Karpas-422 (cell line): ENCODE measurements at regions not wholly inside any gene's neighbourhood (a gene's known extent, or its start where the extent isn't known, plus 50 kb on each side); places are given as distances from the start of the nearest gene placed in this dataset.

Experiments
- DNase-seq: peaks from one replicate; pipeline ENCODE4 v3.0.0-alpha.2; 2015
- H2AFZ ChIP-seq: fragments of 200-600 bp; sonication (generic); 2 replicates; pipeline ENCODE4 v1.6.1; 2014; ENCODE audit warnings: antibody characterized with exemption, low read length, mixed read lengths
- H3K27ac ChIP-seq: fragments of 200-600 bp; sonication (generic); 2 replicates; pipeline ENCODE4 v1.5.1; 2014; ENCODE audit warnings: mild to moderate bottlenecking, low read length, moderate library complexity
- H3K27me3 ChIP-seq: fragments of 200-600 bp; sonication (generic); 2 replicates; pipeline ENCODE4 v1.6.1; 2014; ENCODE audit warnings: low read length, mixed read lengths
- H3K36me3 ChIP-seq: fragments of 200-600 bp; sonication (generic); 2 replicates; pipeline ENCODE4 v1.6.1; 2014; ENCODE audit warnings: low read length, mixed read lengths; ENCODE audit not compliant: insufficient read depth
- H3K4me1 ChIP-seq: fragments of 200-600 bp; sonication (generic); 2 replicates; pipeline ENCODE4 v1.6.1; 2014; ENCODE audit warnings: mild to moderate bottlenecking, low read length, mixed read lengths
- H3K4me2 ChIP-seq: fragments of 200-600 bp; sonication (generic); 2 replicates; pipeline ENCODE4 v1.6.1; 2014; ENCODE audit warnings: low read length, low read depth, mild to moderate bottlenecking; ENCODE audit not compliant: poor library complexity, severe bottlenecking
- H3K4me3 ChIP-seq: fragments of 200-600 bp; sonication (generic); 2 replicates; pipeline ENCODE4 v1.5.1; 2014; ENCODE audit warnings: mild to moderate bottlenecking, antibody characterized with exemption, low read length, mixed read lengths
- H3K79me2 ChIP-seq: fragments of 200-600 bp; sonication (generic); 2 replicates; pipeline ENCODE4 v1.6.1; 2014; ENCODE audit warnings: mild to moderate bottlenecking, low read length, mixed read lengths
- H3K9ac ChIP-seq: fragments of 200-600 bp; sonication (generic); 2 replicates; pipeline ENCODE4 v1.6.0; 2014; ENCODE audit warnings: low read length
- H3K9me2 ChIP-seq: fragments of 200-600 bp; sonication (generic), shearing (Covaris generic); replicated peaks from 2 replicates; pipeline ENCODE4 v1.6.0; 2014; ENCODE audit warnings: mild to moderate bottlenecking, low read length, moderate library complexity; ENCODE audit not compliant: insufficient read depth
- H3K9me3 ChIP-seq: fragments of 300-700, 200-600 bp; sonication (generic); 2 replicates; pipeline ENCODE4 v1.6.1; 2014; ENCODE audit warnings: low read length, mixed read lengths
- H4K20me1 ChIP-seq: fragments of 200-600 bp; sonication (generic); 2 replicates; pipeline ENCODE4 v1.6.1; 2014; ENCODE audit warnings: mild to moderate bottlenecking, antibody characterized with exemption, low read length, low read depth; ENCODE audit not compliant: insufficient read depth

DNA sequence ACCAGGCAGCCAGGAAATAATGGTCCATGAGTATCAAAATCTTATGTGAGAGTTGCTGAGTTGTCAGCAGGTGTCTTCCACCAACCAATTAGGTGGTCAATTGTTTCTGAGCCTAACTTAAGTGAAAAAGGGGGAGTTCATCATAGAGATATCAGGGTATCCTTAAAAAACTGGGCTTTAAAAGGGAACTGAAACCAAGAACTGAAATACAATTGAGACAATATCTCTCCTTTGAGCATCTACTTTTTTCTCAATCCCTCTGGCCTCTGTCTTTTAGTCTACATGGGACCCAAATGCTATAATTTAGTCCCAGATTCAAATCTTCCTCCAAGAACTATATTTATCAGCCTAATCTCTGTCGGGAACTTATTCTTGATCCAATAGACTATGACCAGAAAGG lies 201.0 kb downstream of the BTG1 start:
- Histone ChIP-seq H2AFZ (no peak overlapping the region), H3K27me3 (0 out of 2 replicates have a peak, but pooled peaks cover 2% of the 10 kb centered on the region), H3K79me2 (no peaks in the 10 kb centered on the region), H3K4me3 (no peak overlapping the region), H3K36me3 (no peaks in the 10 kb centered on the region), H4K20me1 (no peaks in the 10 kb centered on the region), H3K27ac (no peak overlapping the region), H3K9me2 (no peaks in the 10 kb centered on the region), H3K4me2 (no peak overlapping the region), H3K9me3 (no peaks in the 10 kb centered on the region), H3K9ac (no peak overlapping the region), H3K4me1 (no peaks in the 10 kb centered on the region)
- DNase-seq = no peak

DNA sequence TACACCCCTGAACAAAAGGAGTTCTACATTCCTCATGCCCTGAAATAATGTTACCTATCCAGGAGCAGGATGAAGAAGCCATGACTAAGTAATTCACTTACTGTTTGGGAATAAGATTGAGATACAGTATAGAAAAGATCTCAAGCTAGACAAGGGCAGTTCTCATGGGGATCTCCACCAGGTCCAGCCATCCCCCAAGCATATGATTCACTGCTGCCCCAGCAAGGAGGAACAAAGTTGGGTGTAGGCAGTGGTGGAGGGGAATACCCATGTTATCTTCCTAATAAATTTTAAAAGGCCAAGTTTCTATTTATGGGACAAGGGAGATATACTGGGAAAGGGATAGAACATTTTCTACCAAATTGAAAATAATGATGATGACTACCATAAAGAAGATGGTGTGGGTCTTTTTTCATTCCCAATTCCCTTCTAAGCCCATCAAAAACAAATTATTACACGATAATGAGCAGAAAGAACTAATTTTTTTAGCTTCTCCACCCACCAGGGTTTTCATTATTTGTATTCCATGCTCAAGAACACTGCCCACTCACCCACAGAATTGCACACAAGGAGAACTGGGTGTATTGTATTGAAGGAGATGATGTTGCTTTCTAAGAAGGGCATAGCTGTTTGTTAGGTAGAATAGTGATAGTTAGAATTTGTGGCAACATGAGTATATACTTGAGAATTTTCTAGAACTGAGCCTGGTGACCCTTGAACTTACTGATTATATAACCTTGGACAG lies 204.6 kb downstream of the BTG1 start:
- DNase-seq = no peak
- no peak overlapping the region for H3K27ac ChIP-seq
- H3K9me2 ChIP-seq = no peaks in the 10 kb centered on the region
- no peaks in the 10 kb centered on the region for H3K36me3 ChIP-seq
- no peaks in the 10 kb centered on the region for H4K20me1 ChIP-seq
- no peak overlapping the region for H3K9ac ChIP-seq
- H3K9me3 ChIP-seq = no peaks in the 10 kb centered on the region
- no peaks in the 10 kb centered on the region for H3K27me3 ChIP-seq
- no peak overlapping the region for H3K4me3 ChIP-seq
- no peak overlapping the region for H3K4me2 ChIP-seq
- H2AFZ ChIP-seq = no peak overlapping the region
- H3K4me1 ChIP-seq = no peaks in the 10 kb centered on the region
- no peaks in the 10 kb centered on the region for H3K79me2 ChIP-seq

- no peak overlapping the region for H3K27ac ChIP-seq
- H3K9me2 ChIP-seq = no peaks in the 10 kb centered on the region
- H3K9me3 ChIP-seq = no peaks in the 10 kb centered on the region
- no peak for DNase-seq
- no peaks in the 10 kb centered on the region for H4K20me1 ChIP-seq
- no peaks in the 10 kb centered on the region for H3K4me1 ChIP-seq
- H3K79me2 ChIP-seq = no peaks in the 10 kb centered on the region
- H3K27me3 ChIP-seq = no peaks in the 10 kb centered on the region
- H3K4me3 ChIP-seq = no peak overlapping the region
- H3K36me3 ChIP-seq = no peaks in the 10 kb centered on the region
- H2AFZ ChIP-seq = no peak overlapping the region
- no peak overlapping the region for H3K4me2 ChIP-seq
- H3K9ac ChIP-seq = no peak overlapping the region
These were observed 205.3 kb downstream of the BTG1 start for GRCh38 chr12:91940322-91940721.

- no peaks in the 10 kb centered on the region for H3K36me3 ChIP-seq
- H3K4me3 ChIP-seq = no peak overlapping the region
- no peaks in the 10 kb centered on the region for H3K4me1 ChIP-seq
- no peaks in the 10 kb centered on the region for H3K9me3 ChIP-seq
- no peak overlapping the region for H2AFZ ChIP-seq
- H3K9me2 ChIP-seq = no peaks in the 10 kb centered on the region
- no peak for DNase-seq
- no peaks in the 10 kb centered on the region for H4K20me1 ChIP-seq
- H3K79me2 ChIP-seq = no peaks in the 10 kb centered on the region
- no peak overlapping the region for H3K27ac ChIP-seq
- H3K27me3 ChIP-seq = no peaks in the 10 kb centered on the region
- H3K4me2 ChIP-seq = no peak overlapping the region
- no peak overlapping the region for H3K9ac ChIP-seq
These were observed 207.9 kb downstream of the BTG1 start for GRCh38 chr12:91937706-91938105.

DNA sequence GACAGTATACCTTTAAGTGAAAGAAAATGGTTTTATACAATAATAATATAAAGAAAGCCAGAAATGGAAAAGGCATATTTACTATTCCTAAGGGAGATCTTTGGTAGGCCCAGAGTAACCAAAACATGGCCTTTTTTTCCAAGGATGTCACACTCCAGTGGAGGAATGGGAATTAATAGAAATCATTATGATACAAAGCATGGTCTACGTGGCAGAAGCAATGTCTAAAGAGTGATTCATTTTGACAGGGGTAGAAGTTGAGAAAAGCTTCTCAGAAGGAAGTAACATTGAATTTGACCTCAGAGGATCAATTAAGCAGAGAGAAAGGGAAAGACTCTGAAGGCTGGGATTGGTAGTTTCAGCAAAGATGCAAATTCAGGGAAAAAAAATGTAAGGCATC lies 208.6 kb downstream of the BTG1 start:
- Histone ChIP-seq H3K9me2 (no peaks in the 10 kb centered on the region), H3K36me3 (no peaks in the 10 kb centered on the region), H3K9ac (no peak overlapping the region), H3K27ac (no peak overlapping the region), H3K27me3 (no peaks in the 10 kb centered on the region), H3K79me2 (no peaks in the 10 kb centered on the region), H4K20me1 (no peaks in the 10 kb centered on the region), H3K4me1 (no peaks in the 10 kb centered on the region), H3K4me2 (no peak overlapping the region), H2AFZ (no peak overlapping the region), H3K9me3 (no peaks in the 10 kb centered on the region), H3K4me3 (no peak overlapping the region)
- DNase-seq = no peak

DNA sequence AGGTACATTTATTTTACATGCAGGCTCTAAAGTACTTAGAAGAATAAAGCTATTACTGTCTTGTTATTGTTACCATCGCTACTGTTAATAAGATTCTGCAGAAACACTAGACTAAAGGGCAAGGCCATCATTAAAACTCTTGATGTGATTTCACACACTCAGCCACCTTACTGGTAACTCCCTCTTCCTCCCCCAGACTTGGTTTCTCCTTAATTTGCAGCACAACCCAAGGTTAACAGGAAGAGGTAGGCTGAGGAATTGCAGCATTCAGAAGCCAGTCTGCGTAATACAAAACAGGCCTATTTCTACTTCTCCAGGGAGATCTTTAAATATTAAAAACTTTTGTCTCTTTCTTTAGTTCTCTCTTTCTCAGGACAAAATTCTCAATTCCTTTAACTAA lies 210.3 kb downstream of the BTG1 start:
- Histone ChIP-seq H3K79me2 (no peaks in the 10 kb centered on the region), H3K4me2 (no peak overlapping the region), H3K4me3 (no peak overlapping the region), H3K27ac (no peak overlapping the region), H3K9ac (no peak overlapping the region), H3K9me2 (no peaks in the 10 kb centered on the region), H4K20me1 (no peaks in the 10 kb centered on the region), H3K9me3 (no peaks in the 10 kb centered on the region), H3K4me1 (no peaks in the 10 kb centered on the region), H2AFZ (no peak overlapping the region), H3K36me3 (no peaks in the 10 kb centered on the region), H3K27me3 (no peaks in the 10 kb centered on the region)
- DNase-seq = no peak

- Histone ChIP-seq H3K4me2 (no peak overlapping the region), H3K9me2 (no peaks in the 10 kb centered on the region), H3K4me1 (no peaks in the 10 kb centered on the region), H3K9me3 (no peaks in the 10 kb centered on the region), H3K9ac (no peak overlapping the region), H3K27ac (no peak overlapping the region), H3K27me3 (no peaks in the 10 kb centered on the region), H3K36me3 (no peaks in the 10 kb centered on the region), H3K4me3 (no peak overlapping the region), H4K20me1 (no peaks in the 10 kb centered on the region), H2AFZ (no peak overlapping the region), H3K79me2 (no peaks in the 10 kb centered on the region)
- DNase-seq = no peak
These were observed 214.5 kb downstream of the BTG1 start for GRCh38 chr12:91931111-91931510.

GRCh38 chr12:91928501-91928900 lies 217.1 kb downstream of the BTG1 start:
- Histone ChIP-seq H2AFZ (no peak overlapping the region), H3K79me2 (no peaks in the 10 kb centered on the region), H3K9ac (no peak overlapping the region), H3K4me2 (no peak overlapping the region), H3K27me3 (no peaks in the 10 kb centered on the region), H3K4me1 (no peaks in the 10 kb centered on the region), H3K27ac (no peak overlapping the region), H3K36me3 (no peaks in the 10 kb centered on the region), H4K20me1 (no peaks in the 10 kb centered on the region), H3K9me3 (no peaks in the 10 kb centered on the region), H3K9me2 (no peaks in the 10 kb centered on the region), H3K4me3 (no peak overlapping the region)
- DNase-seq = no peak
